ENCODE measurements at regions not wholly inside any gene's neighbourhood (a gene's known extent, or its start where the extent isn't known, plus 50 kb on each side); places are given as distances from the start of the nearest gene placed in this dataset.

DNA sequence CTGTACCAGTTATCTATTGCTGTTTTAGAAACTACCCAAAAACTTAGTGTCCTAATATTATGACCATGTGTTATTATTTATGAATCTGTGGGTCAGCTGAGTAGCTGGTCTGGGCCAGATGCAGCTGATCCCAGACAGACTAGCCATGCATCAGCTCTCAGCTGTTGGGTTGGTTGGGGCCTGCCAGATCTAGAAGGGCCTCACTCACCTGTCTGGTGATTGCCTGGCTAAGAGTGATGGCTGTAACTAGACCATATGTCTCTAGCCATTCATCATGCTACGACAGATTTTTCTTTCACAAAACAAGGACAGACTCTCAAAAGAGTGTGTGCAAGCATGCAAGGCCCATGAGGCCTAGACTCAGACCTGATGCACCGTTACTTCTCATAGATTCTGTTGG lies 403.2 kb downstream of the SAMD5 start:
- intact Hi-C loops (cut with DNase I): no loop called here
- Histone ChIP-seq H3K27me3 (no peaks in the 10 kb centered on the region), H3K4me1 (no peaks in the 10 kb centered on the region), H3K36me3 (no peaks in the 10 kb centered on the region), H3K4me3 (no peak overlapping the region), H3K9me3 (no peaks in the 10 kb centered on the region), H3K27ac (no peak overlapping the region)
- 87 to 97% methylated on average over 2 of the region's 2 CpGs for WGBS, 2 donors
- no peak for ATAC-seq
- TF ChIP-seq, protein P1, sequence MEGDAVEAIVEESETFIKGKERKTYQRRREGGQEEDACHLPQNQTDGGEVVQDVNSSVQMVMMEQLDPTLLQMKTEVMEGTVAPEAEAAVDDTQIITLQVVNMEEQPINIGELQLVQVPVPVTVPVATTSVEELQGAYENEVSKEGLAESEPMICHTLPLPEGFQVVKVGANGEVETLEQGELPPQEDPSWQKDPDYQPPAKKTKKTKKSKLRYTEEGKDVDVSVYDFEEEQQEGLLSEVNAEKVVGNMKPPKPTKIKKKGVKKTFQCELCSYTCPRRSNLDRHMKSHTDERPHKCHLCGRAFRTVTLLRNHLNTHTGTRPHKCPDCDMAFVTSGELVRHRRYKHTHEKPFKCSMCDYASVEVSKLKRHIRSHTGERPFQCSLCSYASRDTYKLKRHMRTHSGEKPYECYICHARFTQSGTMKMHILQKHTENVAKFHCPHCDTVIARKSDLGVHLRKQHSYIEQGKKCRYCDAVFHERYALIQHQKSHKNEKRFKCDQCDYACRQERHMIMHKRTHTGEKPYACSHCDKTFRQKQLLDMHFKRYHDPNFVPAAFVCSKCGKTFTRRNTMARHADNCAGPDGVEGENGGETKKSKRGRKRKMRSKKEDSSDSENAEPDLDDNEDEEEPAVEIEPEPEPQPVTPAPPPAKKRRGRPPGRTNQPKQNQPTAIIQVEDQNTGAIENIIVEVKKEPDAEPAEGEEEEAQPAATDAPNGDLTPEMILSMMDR (IDR thresholded peaks at IDR 0.05): no peak
- DNase-seq: no peak

DNA sequence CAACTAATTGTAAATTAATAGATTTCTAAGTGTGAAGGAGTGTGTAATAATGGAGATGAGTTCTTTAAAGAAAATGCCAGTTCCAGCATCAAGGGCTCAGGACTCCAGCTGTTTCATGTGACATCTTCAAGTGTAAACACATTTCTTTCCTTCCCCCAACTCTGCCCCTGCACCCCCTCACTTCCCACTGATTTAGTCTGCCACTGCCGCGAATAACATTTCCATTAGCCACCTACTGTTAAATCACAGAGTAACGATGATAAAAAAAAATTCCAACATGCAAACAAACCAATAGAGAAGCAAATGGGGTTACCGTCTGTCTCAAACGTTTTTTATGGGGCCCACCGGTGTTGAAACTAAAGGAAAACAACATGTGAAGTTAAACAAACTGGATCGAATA lies 414.3 kb downstream of the SAMD5 start:
- Histone ChIP-seq H3K36me3 (no peaks in the 10 kb centered on the region), H3K4me3 (no peak overlapping the region), H3K9me3 (peaks cover 0 to 39% (median 6%) of the 10 kb centered on the region in 11 donors), H3K4me1 (no peaks in the 10 kb centered on the region), H3K27ac (no peak overlapping the region), H3K27me3 (peaks cover 0 to 5% (median 0%) of the 10 kb centered on the region in 7 donors)
- ATAC-seq (no peak), DNase-seq (no peak)
- TF ChIP-seq, protein P1 (IDR thresholded peaks at IDR 0.05): no peak
- intact Hi-C loops (cut with DNase I): no loop called here
- 44% methylated on average over 7 of the region's 7 CpGs for WGBS, 2 donors

DNA sequence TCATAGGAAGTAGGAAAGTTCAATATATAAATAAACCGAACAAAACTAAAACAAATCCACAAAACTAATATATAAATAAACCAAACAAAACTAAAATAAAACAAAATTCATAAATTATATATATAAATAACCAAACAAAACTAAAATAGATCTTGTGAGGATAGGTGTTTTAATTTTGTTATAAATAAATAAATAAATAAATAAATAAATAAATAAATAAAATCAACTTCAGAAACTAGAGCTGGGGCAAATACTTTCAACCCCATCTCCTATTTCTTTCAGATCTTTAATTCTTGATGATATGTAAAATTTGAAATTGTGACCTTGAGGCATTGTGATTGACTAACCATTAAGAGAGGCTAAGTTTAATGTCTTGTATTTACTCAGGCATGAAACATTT lies 416.1 kb downstream of the SAMD5 start:
- peaks cover 0 to 5% (median 0%) of the 10 kb centered on the region in 7 donors for H3K27me3 ChIP-seq
- peaks cover 0 to 47% (median 9%) of the 10 kb centered on the region in 11 donors for H3K9me3 ChIP-seq
- DNase-seq: no peak
- TF ChIP-seq, protein P1 (IDR thresholded peaks at IDR 0.05): no peak
- ATAC-seq: no peak
- WGBS, 2 donors: 95 to 98% methylated on average over 1 of the region's 1 CpG
- intact Hi-C loops (cut with DNase I): no loop called here
- no peaks in the 10 kb centered on the region for H3K4me1 ChIP-seq
- no peaks in the 10 kb centered on the region for H3K36me3 ChIP-seq
- no peak overlapping the region for H3K27ac ChIP-seq
- no peak overlapping the region for H3K4me3 ChIP-seq

DNA sequence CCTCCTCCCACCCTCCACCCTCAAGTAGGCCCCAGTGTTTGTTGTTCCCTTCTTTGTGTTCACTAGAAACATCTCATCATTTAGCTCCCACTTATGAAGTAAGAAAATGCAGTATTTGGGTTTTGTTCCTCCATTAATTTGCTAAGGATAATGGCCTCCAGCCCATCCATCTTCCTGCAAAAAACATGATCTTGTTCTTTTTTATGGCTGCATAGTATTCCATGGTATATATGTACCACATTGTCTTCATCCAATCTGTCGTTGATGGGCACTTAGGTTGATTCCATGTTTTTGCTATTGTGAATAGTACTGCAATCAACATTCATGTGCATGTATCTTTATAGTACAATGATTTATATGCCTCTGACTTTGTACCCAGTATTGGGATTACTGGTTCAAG lies 416.8 kb upstream of the SASH1 start:
- no peak for ATAC-seq
- Histone ChIP-seq H3K36me3 (no peaks in the 10 kb centered on the region), H3K27ac (no peak overlapping the region), H3K27me3 (peaks cover 0 to 5% (median 0%) of the 10 kb centered on the region in 7 donors), H3K4me3 (no peak overlapping the region), H3K9me3 (peaks cover 0 to 47% (median 9%) of the 10 kb centered on the region in 11 donors), H3K4me1 (no peaks in the 10 kb centered on the region)
- intact Hi-C loops (cut with DNase I): no loop called here
- DNase-seq: no peak
- TF ChIP-seq, protein P1 (IDR thresholded peaks at IDR 0.05): no peak
- WGBS, 2 donors: 82 to 93% methylated on average over 1 of the region's 1 CpG

All from heart right ventricle (tissue), 16 donors.